ENCODE measurements at regions not wholly inside any gene's neighbourhood (a gene's known extent, or its start where the extent isn't known, plus 50 kb on each side); places are given as distances from the start of the nearest gene placed in this dataset.

- H3K27ac ChIP-seq, result no peak overlapping the region
- TF ChIP-seq, protein P1, sequence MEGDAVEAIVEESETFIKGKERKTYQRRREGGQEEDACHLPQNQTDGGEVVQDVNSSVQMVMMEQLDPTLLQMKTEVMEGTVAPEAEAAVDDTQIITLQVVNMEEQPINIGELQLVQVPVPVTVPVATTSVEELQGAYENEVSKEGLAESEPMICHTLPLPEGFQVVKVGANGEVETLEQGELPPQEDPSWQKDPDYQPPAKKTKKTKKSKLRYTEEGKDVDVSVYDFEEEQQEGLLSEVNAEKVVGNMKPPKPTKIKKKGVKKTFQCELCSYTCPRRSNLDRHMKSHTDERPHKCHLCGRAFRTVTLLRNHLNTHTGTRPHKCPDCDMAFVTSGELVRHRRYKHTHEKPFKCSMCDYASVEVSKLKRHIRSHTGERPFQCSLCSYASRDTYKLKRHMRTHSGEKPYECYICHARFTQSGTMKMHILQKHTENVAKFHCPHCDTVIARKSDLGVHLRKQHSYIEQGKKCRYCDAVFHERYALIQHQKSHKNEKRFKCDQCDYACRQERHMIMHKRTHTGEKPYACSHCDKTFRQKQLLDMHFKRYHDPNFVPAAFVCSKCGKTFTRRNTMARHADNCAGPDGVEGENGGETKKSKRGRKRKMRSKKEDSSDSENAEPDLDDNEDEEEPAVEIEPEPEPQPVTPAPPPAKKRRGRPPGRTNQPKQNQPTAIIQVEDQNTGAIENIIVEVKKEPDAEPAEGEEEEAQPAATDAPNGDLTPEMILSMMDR (IDR thresholded peaks at IDR 0.05), result no peak
- no peak for TF ChIP-seq ZFX (IDR thresholded peaks at IDR 0.05; ENCODE audit: borderline replicate concordance)
Measured at GRCh38 chr5:3187771-3188425, 407.7 kb upstream of the IRX1 start.

GRCh38 chr5:3186736-3187405, 408.8 kb upstream of the IRX1 start:
- H3K27ac ChIP-seq, result no peak overlapping the region
- no peak for TF ChIP-seq ZFX (IDR thresholded peaks at IDR 0.05; ENCODE audit: borderline replicate concordance)
- TF ChIP-seq, protein P1 (IDR thresholded peaks at IDR 0.05), result no peak

GRCh38 chr5:3186156-3186555, 409.5 kb upstream of the IRX1 start:
- no peak for TF ChIP-seq ZFX (IDR thresholded peaks at IDR 0.05; ENCODE audit: borderline replicate concordance)
- TF ChIP-seq, protein P1 (IDR thresholded peaks at IDR 0.05), result no peak
- no peak overlapping the region for H3K27ac ChIP-seq

- TF ChIP-seq ZFX (IDR thresholded peaks at IDR 0.05; ENCODE audit: borderline replicate concordance), result no peak
- TF ChIP-seq, protein P1 (IDR thresholded peaks at IDR 0.05), result no peak
- no peak overlapping the region for H3K27ac ChIP-seq
Measured at GRCh38 chr5:3185488-3185887, 410.1 kb upstream of the IRX1 start.

GRCh38 chr5:3182133-3182876, 413.3 kb upstream of the IRX1 start:
- TF ChIP-seq, protein P1 (IDR thresholded peaks at IDR 0.05), result no peak
- no peak for TF ChIP-seq ZFX (IDR thresholded peaks at IDR 0.05; ENCODE audit: borderline replicate concordance)
- no peak overlapping the region for H3K27ac ChIP-seq

GRCh38 chr5:3181671-3182070, 414.0 kb upstream of the IRX1 start:
- TF ChIP-seq ZFX (IDR thresholded peaks at IDR 0.05; ENCODE audit: borderline replicate concordance), result no peak
- TF ChIP-seq, protein P1 (IDR thresholded peaks at IDR 0.05), result no peak
- H3K27ac ChIP-seq, result no peak overlapping the region

- no peak overlapping the region for H3K27ac ChIP-seq
- TF ChIP-seq, protein P1 (IDR thresholded peaks at IDR 0.05), result no peak
- TF ChIP-seq ZFX (IDR thresholded peaks at IDR 0.05; ENCODE audit: borderline replicate concordance), result no peak
Measured at GRCh38 chr5:3180636-3181035, 415.0 kb upstream of the IRX1 start.
